NCI-H524 (cell line): ENCODE measurements at regions not wholly inside any gene's neighbourhood (a gene's known extent, or its start where the extent isn't known, plus 50 kb on each side); places are given as distances from the start of the nearest gene placed in this dataset.
"Not testable (repeated sequence)": the region's sequence is repeated elsewhere in the genome, so short reads cannot be mapped to it uniquely, and the experiment has no call there.

ENCODE experiments used
- DNase-seq, 2 experiments: peaks; one replicate each; lab custom pipeline; 2025; lab: John Stamatoyannopoulos, UW

- DNase-seq, result no peak
Measured at GRCh38 chr6:165847407-165848085, 184.5 kb upstream of the PDE10A start.

GRCh38 chr6:165846123-165846966 is 183.3 kb upstream of the PDE10A start:
- DNase-seq, result no peak

- DNase-seq, result no peak
Measured at GRCh38 chr6:165845493-165845892, 182.5 kb upstream of the PDE10A start.

- no peak for DNase-seq
Measured at GRCh38 chr6:165844801-165845364, 181.8 kb upstream of the PDE10A start.

- no peak for DNase-seq
Measured at GRCh38 chr6:165844232-165844631, 181.2 kb upstream of the PDE10A start.

- no peak for DNase-seq
Measured at GRCh38 chr6:165843568-165844113, 180.6 kb upstream of the PDE10A start.

GRCh38 chr6:165843121-165843520 is 180.1 kb upstream of the PDE10A start:
- DNase-seq, result no peak

- DNase-seq, result no peak
Measured at GRCh38 chr6:165842281-165842936, 179.4 kb upstream of the PDE10A start.

GRCh38 chr6:165841153-165841558 is 178.1 kb upstream of the PDE10A start:
- DNase-seq, result no peak

GRCh38 chr6:165837948-165838745 is 175.1 kb upstream of the PDE10A start:
- DNase-seq, result no peak

GRCh38 chr6:165836648-165837047 is 173.6 kb upstream of the PDE10A start:
- not testable (repeated sequence) for DNase-seq

GRCh38 chr6:165835410-165835851 is 172.4 kb upstream of the PDE10A start:
- DNase-seq, result no peak

- DNase-seq, result peak in 1 of 2 experiments; percentile 39
Measured at GRCh38 chr6:165834613-165835259, 171.7 kb upstream of the PDE10A start.

GRCh38 chr6:165833355-165833754 is 170.3 kb upstream of the PDE10A start:
- DNase-seq, result no peak

- no peak for DNase-seq
Measured at GRCh38 chr6:165831812-165832510, 168.9 kb upstream of the PDE10A start.

GRCh38 chr6:165830761-165831160 is 167.7 kb upstream of the PDE10A start:
- DNase-seq, result no peak

GRCh38 chr6:165829376-165829775 is 166.3 kb upstream of the PDE10A start:
- DNase-seq, result no peak

GRCh38 chr6:165827190-165827518 is 164.1 kb upstream of the PDE10A start:
- DNase-seq, result no peak

GRCh38 chr6:165826487-165827189 is 163.6 kb upstream of the PDE10A start:
- DNase-seq, result no peak
